ENCODE measurements at regions not wholly inside any gene's neighbourhood (a gene's known extent, or its start where the extent isn't known, plus 50 kb on each side); places are given as distances from the start of the nearest gene placed in this dataset.
A peak's percentile ranks its signal among the peaks of the same experiment; 100 is the strongest.

GRCh38 chr18:23384778-23385736 lies 68.0 kb upstream of the RIOK3 start:
- no peaks in the 10 kb centered on the region for H3K36me3 ChIP-seq (ENCODE audit: insufficient read depth, low read length)
- H3K9me3 ChIP-seq (ENCODE audit: control insufficient read depth, insufficient read depth, low read length) = no peaks in the 10 kb centered on the region
- H3K4me1 ChIP-seq (ENCODE audit: insufficient read depth, low read length) = no peaks in the 10 kb centered on the region
- no peak overlapping the region for H3K9ac ChIP-seq (ENCODE audit: low read depth, low read length)

DNA sequence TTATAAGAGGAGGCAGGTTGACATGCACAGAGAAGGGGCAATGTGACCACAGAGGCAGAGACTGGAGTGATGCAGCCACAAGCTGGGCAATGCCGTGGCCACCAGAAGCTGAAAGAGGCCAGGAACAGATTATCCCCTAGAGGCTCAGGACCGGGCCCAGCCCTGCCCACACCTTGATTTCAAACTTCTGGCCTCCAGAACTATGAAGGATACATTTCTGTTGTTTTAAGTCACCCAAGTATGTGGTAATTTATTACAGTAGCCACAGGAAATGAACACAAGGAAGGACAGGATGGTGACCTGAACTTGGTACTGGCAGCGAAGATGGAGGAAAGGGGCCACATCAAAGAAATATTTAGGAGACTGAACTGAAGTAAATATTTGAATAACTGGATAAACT lies 66.8 kb upstream of the RIOK3 start:
- Histone ChIP-seq H3K9ac (ENCODE audit: low read depth, low read length) (no peak overlapping the region), H3K4me1 (ENCODE audit: insufficient read depth, low read length) (no peaks in the 10 kb centered on the region), H3K9me3 (ENCODE audit: control insufficient read depth, insufficient read depth, low read length) (no peaks in the 10 kb centered on the region), H3K36me3 (ENCODE audit: insufficient read depth, low read length) (no peaks in the 10 kb centered on the region)

DNA sequence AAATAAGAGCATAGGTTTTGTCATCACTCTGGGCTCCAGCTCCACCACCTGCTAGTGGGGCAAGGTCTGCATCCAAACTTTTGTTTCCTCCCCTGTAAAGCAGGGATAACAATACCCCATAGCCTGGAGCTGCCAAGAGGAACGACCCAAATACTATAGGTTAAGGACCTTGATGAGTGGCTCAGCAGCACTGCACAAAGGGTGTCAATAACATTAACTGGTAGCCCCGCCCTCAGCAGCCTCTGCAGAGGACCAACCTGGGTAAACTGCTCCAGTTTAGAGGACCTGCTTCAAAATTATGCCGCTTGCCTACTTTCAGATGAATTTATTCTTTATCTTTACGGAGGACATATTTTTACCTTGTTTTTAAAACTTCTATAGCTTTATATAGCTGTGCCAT lies 65.8 kb upstream of the RIOK3 start:
- H3K9me3 ChIP-seq (ENCODE audit: control insufficient read depth, insufficient read depth, low read length) = no peaks in the 10 kb centered on the region
- no peak overlapping the region for H3K9ac ChIP-seq (ENCODE audit: low read depth, low read length)
- H3K4me1 ChIP-seq (ENCODE audit: insufficient read depth, low read length) = no peaks in the 10 kb centered on the region
- H3K36me3 ChIP-seq (ENCODE audit: insufficient read depth, low read length) = no peaks in the 10 kb centered on the region

- Histone ChIP-seq H3K36me3 (ENCODE audit: insufficient read depth, low read length) (no peaks in the 10 kb centered on the region), H3K9me3 (ENCODE audit: control insufficient read depth, insufficient read depth, low read length) (no peaks in the 10 kb centered on the region), H3K4me1 (ENCODE audit: insufficient read depth, low read length) (no peaks in the 10 kb centered on the region), H3K9ac (ENCODE audit: low read depth, low read length) (no peak overlapping the region)
These were observed 64.7 kb upstream of the RIOK3 start for GRCh38 chr18:23388357-23388756.

DNA sequence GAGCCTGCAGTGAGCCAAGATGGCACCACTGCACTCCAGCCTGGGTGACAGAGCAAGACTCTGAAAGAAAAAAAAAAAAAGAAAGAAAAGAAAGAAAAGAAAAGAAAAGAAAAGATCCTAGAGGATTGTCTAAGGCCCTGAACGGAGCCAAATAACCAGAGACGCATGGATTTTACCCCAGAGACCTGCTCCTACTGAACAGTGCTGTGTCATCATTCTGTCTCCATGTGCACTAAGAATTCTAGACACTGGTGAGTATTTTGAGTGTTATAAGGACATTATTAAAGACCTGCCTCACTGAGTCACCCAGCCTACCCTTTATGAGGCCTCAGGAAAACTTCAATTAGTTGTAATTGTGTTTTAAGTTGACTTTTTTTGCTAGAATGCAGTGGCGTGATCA lies 61.9 kb upstream of the RIOK3 start:
- Histone ChIP-seq H3K9me3 (ENCODE audit: control insufficient read depth, insufficient read depth, low read length) (no peaks in the 10 kb centered on the region), H3K36me3 (ENCODE audit: insufficient read depth, low read length) (no peaks in the 10 kb centered on the region), H3K4me1 (ENCODE audit: insufficient read depth, low read length) (no peaks in the 10 kb centered on the region), H3K9ac (ENCODE audit: low read depth, low read length) (no peak overlapping the region)

DNA sequence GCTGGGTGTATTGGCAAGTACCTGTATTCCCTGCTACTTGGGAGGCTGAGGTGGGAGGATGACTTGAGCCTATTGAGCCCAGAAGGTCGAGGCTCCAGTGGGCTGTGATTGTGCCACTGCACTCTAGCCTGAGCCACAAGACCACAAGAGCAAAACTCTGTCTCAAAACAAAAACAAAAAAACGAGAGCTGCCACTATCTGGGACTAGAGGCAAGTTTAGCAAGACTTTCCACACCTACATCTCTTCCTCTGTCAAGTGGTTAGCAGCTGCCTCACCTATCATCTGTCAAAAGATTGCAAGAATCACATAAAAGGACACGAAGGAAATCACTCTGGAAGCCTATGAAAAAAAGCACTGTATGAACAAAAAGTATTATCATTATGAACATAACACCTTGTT lies 55.2 kb upstream of the RIOK3 start:
- H3K9me3 ChIP-seq (ENCODE audit: control insufficient read depth, insufficient read depth, low read length) = no peaks in the 10 kb centered on the region
- H3K9ac ChIP-seq (ENCODE audit: low read depth, low read length) = no peak overlapping the region
- H3K4me1 ChIP-seq (ENCODE audit: insufficient read depth, low read length) = peaks cover 19% of the 10 kb centered on the region
- no peaks in the 10 kb centered on the region for H3K36me3 ChIP-seq (ENCODE audit: insufficient read depth, low read length)

DNA sequence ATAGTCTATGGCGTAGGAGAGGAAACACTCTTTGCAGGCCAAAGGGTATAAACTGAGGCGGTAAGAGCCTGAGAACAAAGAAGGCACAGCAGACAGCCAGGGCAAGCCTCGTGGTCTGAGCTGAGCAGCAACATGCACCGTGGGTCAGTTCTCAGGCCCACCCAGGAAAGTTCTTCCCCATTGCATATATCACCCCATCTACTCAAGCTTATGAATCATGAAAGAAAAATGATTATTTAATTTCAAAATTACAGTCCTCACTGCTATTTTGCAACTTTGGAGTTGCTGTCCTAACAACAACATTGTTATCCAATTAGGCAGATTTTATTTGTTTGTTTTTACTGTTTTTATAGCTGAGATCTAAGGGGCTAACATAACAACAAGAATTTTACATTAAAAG lies 54.7 kb upstream of the RIOK3 start:
- no peaks in the 10 kb centered on the region for H3K9me3 ChIP-seq (ENCODE audit: control insufficient read depth, insufficient read depth, low read length)
- peaks cover 19% of the 10 kb centered on the region for H3K4me1 ChIP-seq (ENCODE audit: insufficient read depth, low read length)
- H3K36me3 ChIP-seq (ENCODE audit: insufficient read depth, low read length) = no peaks in the 10 kb centered on the region
- H3K9ac ChIP-seq (ENCODE audit: low read depth, low read length) = no peak overlapping the region

DNA sequence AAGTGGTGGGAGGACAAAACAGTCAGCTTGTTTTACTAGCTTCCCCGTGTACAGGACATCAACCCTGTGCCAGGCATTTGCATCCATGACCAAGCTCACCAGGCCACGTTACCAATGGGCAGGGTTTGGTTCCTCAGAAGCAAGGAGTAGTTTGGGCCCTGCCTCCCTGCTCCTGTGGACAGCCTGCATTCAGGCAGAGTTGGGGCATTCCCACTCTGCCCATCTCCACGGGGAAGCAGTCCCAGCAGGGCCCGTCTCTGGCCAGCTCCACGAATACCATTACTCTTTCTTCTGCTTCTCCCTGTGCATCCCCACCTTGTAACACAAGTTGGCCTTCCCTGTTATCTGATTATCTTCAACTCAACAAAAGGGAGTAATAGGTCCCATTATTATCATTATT lies 54.0 kb upstream of the RIOK3 start:
- H3K9me3 ChIP-seq (ENCODE audit: control insufficient read depth, insufficient read depth, low read length) = no peaks in the 10 kb centered on the region
- H3K36me3 ChIP-seq (ENCODE audit: insufficient read depth, low read length) = no peaks in the 10 kb centered on the region
- H3K4me1 ChIP-seq (ENCODE audit: insufficient read depth, low read length) = peaks cover 19% of the 10 kb centered on the region
- no peak overlapping the region for H3K9ac ChIP-seq (ENCODE audit: low read depth, low read length)

DNA sequence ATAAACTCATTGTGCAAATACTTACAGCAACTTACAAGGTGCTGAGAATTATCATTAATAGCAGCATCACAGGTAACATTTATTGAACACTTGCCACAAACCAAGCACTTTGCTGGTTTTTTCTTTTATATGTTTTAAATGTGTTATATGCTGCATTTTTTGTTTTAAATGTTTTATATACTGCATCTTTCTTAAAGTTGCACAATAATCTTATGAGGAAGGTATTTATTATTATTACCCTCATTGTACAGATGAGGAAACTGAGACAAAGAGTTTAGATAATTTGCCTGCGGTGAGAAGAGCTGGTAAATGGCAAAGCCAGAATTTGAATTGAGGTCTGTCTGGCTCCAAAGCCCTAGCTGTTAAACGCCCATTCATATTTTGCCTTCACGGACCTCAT lies 52.2 kb upstream of the RIOK3 start:
- Histone ChIP-seq H3K9me3 (ENCODE audit: control insufficient read depth, insufficient read depth, low read length) (no peaks in the 10 kb centered on the region), H3K9ac (ENCODE audit: low read depth, low read length) (no peak overlapping the region), H3K36me3 (ENCODE audit: insufficient read depth, low read length) (no peaks in the 10 kb centered on the region), H3K4me1 (ENCODE audit: insufficient read depth, low read length) (peaks cover 19% of the 10 kb centered on the region)

DNA sequence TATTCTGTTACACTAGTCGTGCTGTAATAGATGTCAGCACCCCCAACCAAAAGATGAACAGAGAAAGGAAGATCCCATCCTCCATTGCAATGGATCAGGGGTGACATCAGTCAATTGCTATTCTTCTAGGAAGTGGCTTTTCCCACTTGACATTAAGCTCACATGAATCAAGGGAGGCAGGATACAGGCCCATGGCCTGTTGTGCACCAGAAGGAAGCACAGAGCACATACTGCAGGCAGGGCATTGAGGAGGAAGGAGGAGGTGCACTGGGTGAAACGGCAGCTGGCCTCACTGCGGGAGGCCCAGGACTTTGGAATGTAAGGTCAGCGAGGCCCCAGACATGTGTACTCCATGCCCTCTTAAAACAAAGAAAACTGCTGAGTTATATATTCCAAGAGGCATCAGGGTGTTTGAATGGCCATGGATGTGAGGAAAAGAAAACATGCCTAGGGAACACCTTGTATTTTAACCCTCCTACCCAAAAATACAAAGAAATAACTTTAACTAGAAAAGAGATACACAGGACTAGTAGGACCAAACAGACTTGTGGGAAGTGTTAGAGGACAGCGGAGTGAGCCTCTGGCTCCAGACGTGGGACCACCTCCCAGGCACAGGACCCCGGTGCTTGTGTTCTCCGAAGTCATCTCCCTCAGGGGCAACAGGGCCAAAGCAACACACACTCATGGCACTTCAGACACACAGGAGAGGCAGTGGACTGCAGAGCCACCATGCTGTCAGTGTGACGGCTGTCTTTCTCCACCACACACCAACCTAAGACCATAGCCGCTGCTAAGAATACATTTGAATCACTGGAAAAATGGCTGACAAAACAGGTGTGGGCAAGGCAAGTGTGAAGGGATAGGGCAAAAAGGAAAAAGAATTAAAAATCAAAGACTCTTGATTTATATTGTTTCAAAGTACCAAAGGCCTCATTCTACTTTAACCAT lies 51.4 kb upstream of the RIOK3 start:
- Histone ChIP-seq H3K36me3 (ENCODE audit: insufficient read depth, low read length) (no peaks in the 10 kb centered on the region), H3K4me1 (ENCODE audit: insufficient read depth, low read length) (peaks cover 19% of the 10 kb centered on the region), H3K9me3 (ENCODE audit: control insufficient read depth, insufficient read depth, low read length) (no peaks in the 10 kb centered on the region; the same call in 1 of the 2 replicates), H3K9ac (ENCODE audit: low read depth, low read length) (0 out of 2 replicates have a peak overlapping the region, but pooled peaks have one; percentile 6)
